Glomerular visceral epithelial cell (primary cell): ENCODE measurements at regions not wholly inside any gene's neighbourhood (a gene's known extent, or its start where the extent isn't known, plus 50 kb on each side); places are given as distances from the start of the nearest gene placed in this dataset.

ENCODE experiments used
- DNase-seq: peaks from one replicate; pipeline ENCODE4 v3.0.0-alpha.2; 2016; ENCODE audit errors: extremely low spot score

DNA sequence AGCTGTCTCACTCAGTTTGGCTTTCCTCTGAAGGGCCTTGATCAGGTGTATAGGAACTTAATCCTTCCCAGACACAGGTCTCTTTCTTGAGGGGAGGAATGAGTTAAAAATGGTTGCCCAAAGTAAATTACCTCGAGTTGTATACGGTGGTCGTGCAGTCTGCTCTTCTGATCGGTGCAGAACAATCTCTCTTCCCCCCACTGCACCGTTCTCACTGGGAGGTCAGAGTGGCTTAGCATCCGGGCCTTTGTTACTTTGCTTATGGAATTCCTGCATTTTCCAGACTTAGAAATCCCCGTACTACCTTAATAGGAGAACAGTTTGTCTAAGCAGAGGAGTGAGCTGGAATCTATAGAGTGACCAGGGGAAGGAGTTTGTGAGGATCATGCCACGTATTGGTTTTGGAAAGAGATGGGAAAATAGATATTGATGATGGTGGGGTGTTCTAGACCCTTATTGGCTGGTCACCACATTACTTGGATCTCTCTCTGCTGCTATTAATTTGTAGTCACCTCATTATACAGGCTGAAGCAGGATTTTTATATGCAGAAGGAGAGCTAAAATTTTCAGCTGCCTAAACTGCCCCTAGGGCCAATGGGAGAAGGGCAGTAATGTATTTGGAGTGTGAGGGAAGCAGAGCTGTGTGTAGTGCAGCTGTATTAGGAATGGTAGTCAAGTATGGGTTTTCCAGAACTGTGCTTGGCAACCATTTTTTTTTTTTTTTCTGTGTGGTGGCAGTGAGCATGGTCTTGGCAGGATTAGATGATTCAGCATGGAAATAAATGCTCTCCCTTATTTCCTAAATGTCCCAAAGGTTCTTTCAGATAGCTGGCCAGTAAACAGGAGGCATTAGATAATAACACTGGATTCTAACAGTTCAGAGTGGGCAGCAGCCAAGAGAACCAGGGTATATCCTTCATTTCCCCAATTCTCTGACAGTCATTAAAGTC, 81.5 kb downstream of the NDUFS5 start:
- peak; percentile 39 for DNase-seq

DNA sequence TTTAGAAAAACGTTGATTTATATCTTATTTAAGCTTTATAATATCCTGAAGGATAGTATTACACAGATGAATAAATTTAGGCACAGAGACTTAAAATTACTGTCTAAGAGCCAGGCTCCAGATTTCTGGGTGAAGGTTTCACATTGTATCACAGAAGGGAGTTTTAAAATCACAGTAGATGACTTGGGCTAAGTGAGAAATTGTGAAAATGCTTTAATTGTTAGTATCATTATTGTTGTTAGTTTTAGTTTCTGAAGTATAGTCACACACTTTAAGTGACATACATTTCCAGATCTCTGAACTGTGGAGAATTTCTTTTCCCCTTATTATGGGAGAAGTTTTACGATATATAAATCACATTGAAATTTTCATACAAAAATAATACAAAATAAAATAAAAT, 83.5 kb downstream of the NDUFS5 start:
- DNase-seq = no peak

DNA sequence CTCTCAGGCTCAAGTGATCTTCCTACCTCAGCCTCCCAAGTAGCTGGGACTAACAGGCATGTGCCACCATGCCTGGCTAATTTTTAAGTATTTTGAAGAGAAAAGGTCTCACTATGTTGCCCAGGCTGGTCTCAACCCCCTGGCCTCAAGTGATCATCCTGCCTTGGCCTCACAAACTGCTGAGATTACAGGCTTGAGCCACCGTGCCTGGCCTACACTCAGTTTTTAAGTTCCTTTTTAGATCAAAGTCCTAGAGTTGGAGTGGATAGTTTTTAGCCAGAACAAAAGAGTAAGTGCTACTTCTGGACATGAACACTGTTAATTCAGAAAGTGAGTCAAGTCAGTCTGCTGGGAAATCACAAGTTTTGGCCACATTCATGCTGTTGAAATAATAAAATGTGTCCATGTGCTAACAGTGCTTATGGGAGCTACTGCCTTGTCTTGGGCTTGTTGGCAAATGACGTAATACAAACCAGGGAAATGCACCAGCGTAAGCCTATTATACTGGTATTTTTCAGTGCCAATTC, 84.2 kb downstream of the NDUFS5 start:
- DNase-seq = peak; percentile 64

DNA sequence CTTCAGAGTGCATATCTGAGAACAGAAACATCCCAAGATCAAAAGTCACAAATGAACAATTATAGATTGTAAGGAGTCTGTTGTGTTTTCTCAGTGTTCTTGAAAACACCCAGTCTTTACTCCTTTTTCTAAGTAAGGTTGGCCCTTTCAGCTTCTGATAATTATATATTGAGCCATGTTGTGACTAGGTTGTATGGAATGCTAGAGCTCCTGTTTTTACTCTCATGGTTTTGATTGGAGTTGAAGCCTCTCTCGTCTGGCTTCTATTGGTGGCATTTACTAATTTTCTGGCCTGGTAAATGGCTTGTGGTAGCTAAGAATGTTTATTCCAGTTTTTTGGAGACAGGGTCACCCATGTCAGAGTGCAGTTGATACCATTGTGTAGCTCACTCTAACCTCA, 84.7 kb downstream of the NDUFS5 start:
- DNase-seq = peak; percentile 39

DNA sequence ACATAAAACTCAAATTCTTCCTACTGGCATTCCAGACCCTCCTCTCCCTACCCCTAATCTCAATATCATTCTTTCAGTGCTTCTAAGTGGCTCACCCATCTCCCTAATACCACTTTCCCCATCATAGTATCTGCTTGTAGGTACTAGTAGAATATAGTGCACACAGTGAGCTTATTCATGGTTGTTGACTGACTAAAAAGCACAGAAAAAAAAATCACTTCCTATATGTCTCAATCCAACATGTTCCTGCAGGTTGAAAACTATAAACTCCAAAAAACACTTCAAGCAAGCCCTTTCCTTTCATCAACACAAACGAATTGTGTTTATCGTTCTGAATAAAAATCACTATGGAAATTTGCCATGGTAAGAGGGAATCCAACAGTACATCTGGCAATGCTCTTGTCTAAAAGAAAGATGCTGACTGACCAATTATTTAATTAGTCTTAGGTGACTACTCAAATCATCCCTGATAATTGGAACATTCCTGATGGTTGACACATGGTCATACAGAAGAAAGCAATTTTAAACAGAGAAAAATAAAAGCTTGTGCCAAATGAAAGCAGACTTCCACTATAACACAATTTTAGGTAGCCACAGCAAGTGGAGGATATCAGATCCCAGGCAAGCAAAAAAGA, 87.1 kb downstream of the NDUFS5 start:
- no peak for DNase-seq

DNA sequence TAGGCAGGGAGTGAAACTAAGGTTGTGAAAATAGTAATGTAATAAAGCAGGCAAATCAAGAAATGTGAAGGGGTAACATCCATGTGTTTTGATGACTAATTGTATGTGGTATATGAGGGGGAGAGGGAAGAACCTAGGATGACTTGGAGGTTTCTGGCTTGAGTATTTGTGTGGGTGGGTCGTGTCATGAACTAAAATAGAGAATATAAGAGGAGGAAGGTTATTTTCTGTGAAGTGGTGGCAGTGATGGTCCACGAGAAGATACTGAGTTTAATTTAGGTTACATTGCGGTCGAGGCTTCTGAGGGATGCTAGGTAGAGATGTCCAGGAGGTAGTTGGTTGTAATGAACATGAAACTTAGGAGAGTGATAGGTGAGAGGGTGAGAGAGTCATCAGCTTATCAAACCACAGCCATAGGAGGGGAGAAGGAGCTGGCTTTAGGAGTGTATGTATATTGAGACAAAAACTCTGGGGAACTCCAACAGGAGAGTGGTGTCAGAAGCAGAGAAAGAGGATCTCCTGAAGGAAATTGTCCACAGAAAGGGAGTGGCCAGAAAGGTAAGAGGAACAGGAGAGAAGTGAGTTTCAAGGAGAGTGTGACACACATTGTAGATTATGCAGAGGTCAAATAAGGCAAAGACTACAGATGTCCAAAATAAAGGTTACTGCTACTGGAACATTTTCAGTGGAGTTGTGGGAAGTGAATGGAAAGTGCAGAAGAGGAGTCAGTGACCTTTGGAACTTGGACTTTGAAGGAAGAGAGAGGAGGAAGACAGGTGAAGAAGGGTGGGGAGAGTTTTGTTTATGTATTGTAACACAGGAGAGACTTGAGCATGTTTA, 89.0 kb upstream of the MACF1 start:
- no peak for DNase-seq

DNA sequence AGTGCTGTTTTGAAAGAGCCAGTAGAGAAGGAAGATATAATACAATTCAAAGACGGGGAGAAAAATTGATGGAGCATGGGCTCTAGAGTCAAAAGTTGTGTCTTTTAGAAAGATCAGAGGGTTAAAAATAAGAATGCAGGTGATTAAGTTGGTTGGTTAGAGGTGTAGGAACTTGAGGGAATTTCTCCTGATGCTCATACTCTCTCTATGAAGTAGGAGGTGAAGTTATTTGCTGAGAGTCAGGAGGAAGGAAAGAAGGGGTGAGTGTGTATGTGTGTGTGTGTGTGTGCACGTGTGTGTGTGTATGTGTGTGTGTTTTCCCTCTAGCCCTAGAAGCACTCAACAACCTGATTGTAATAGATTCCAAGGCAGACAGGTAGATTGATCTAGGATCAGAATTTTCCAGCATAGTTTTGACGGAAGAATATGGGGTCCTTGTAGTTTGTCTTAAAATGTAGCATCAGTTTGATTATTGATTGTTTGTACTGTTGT, 88.3 kb upstream of the MACF1 start:
- no peak for DNase-seq

DNA sequence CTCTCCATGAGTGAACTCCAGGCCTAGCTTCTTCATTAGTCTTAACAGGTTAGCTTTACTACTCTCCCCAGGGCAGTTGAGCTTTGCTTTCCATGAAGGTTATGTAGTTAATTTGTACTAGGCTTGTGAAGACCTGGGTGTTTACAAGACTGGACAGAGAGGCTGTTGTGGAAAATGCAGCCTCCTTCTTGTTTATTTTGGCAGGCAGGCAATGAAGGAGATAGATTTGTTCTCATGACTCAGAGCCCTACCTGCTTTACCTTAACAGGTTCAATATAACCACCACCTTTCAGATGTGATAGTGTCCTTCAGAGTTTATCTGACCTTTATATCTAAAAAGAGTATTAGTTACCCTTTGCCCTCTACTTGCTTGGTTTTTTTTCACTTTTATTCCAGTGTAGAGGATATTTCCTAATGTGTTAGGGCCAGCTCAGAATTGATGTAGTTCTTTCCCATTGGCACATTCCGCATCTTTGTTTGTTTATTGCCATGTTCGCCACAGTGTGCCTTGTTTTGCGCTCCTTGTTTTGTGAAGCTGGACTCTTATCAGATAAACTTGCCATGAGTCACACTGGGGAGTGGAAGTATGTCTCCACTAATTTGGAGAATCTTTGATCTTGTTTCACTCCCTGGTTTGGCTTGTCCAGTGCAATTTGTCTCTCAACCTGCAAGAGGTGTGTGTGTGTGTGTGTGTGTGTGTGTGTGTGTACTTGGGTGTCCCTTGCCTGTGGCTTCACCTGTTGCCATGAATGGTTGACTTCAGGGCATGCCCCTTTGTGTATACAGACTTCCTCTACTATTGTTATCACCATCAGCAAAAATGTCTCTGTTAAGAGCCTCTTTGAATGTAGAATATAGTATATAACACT, 87.4 kb upstream of the MACF1 start:
- no peak for DNase-seq

DNA sequence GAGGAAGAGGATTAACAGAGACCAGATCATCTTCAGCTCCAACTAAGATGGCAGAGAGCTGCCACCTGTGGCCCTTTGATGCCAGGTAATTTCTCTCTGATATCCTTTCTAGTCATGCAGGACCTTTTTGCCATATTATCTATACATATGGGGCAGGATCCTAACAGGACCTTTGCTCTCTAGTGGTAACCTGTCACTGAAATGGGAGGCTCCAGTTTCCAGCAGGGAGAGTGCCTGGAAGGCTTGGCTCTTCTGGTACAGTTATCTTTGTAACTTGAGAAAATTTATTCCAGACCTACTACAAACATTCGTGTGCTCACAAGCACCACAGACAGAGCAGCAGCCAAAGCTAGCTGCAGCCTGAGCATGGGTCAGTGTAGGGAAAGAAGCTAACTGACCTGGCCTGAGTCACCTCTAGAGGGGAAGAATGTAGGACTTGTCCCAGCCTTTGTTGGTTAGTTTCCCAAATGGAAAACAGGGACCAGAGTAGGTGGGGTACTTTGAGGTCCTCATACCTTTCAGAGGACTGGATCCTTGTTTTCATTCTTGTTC, 86.5 kb upstream of the MACF1 start:
- DNase-seq = no peak

DNA sequence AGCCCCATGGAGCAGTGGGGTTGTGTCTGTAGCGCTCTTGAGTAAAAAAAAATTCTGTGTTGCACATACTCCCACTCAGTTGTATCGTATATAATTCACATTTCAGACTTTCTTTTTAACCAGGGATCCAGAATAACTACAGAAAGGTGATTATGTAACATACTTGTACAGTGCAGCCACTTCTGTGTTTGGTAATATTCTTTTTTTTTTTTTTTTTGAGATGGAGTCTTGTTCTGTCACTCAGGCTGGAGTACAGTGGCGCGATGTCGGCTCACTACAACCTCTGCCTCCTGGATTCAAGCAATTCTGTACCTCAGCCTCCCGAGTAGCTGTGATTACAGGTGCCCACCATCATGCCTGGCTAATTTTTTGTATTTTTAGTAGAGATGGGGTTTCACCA, 82.4 kb upstream of the MACF1 start:
- DNase-seq = no peak

DNA sequence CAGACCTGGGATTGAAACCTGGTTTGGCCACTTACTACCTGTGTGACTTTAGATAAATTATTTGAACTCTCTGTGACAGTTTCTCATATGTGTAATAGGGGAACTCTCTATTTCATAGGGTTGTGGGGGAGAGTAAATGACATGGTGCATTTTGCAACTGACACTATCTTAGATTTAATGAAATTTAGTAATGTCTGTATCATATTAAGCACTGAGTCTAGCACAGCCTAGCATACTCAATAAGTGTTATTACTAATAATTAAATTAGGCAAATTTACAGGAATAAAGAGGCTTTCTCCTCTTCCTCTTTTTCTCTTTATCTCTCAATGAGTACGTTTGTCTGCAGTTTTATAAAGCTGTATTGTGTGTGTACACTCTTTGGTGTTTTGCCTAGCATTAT, 80.2 kb upstream of the MACF1 start:
- DNase-seq = no peak

DNA sequence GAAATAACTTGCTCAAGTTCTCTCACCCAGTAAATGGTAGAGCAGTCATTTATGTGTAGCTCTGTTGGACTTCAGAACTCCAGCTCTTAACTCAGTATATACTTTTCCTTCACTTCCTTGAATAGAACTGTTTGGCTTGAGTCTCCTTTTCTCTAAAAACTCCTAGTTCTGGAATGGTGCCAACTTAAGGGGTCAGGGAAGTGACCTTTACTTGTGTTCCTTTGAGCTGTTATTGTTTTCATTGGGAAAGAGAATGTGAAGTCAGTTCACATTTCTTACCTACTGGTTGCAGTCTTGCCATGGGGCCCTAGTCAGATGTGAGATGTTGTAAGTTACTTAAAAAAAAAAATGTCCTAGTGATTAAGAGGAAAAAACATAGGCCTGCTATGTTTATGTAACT, 77.0 kb upstream of the MACF1 start:
- DNase-seq = no peak

DNA sequence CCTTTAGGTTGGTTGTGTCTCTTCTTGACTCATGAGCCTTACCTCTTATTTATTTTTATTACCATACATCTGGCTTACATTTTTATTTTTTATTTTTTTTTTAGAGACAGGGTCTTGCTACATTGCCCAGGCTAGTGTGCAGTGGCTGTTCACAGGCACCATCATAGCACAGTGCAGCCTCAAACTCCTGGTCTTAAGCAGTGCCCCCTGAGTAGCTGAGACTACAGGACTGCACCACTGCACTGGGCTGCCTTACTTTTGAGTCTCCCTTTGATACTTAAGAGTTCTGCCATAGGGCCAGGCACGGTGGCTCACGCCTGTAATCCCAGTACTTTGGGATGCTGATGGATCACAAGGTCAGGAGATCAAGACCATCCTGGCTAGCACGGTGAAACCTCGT, 76.4 kb upstream of the MACF1 start:
- no peak for DNase-seq

DNA sequence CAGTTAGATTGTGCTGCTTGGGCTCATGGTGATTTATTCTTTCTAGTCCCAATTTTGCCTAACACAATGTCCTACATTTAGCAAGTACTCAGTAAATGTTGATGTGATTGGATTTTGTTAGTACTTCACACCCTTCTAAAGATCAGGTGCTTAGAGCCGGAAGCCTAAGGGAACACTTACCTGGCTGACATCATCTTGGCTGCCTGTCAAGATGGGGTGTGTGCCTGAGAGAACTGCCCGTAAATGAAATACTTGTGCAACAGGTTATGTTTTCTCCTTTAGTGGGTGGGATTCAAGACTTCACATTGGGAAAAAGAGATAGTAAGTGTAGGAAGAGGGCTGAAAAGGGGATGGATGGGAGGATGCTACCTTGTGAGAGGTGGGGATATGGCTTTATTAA, 75.5 kb upstream of the MACF1 start:
- no peak for DNase-seq

DNA sequence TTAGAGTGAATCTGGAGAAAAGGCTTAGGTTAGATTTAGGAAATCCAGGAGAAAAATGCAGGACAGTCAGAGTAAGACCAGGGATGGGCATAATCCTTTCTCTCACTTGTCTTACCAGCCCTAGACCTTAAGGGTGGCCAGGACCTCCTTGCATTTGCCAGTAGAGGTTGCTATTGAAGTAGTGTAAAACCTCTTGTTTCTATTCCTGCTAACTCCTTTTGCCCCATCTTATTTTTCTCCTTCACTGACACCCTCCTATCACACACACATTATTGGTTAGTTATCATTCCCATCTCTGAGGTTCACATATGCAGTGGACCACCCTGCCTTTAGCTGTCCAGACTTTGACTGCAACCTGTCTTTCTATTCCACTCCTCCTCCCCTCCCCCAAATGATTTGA, 75.0 kb upstream of the MACF1 start:
- DNase-seq = peak; percentile 38

DNA sequence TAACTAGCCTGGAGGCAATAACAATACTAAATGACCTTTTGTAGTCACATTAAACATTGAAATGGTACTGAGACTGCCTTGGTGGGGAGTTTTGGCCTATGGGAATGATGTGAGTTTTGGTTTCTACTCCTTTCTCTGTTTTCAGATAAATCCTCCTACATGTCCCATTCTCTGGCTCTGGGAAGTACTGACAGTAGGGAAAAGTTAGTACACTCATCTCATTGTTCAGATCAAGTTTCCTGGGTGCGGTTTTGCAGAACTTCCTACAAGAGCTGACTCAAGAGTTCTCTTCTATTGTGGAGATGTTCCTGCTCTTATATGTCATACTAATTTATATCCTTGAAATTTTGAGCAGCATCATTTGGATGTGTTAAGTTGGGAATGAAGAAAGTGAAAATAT, 74.2 kb upstream of the MACF1 start:
- peak; percentile 62 for DNase-seq

DNA sequence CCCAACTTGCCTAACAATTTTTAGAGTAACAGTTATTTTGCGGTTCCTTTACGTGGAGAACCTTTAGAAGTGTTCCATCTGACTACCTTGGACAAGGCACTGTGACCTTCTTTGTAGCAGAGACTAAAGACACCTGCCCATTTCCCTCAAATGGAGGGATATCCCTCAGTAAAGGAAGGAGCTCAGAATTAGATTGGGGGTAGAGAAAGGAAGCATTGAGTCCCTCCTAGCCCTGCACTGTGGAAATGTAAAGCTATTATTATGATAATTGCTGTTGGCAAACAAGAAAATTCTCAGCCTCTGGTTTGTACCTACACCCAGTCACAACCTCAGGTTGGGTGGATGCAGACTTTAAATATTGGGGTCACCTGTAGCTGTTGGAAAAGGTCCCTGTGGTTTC, 72.6 kb upstream of the MACF1 start:
- DNase-seq = no peak

DNA sequence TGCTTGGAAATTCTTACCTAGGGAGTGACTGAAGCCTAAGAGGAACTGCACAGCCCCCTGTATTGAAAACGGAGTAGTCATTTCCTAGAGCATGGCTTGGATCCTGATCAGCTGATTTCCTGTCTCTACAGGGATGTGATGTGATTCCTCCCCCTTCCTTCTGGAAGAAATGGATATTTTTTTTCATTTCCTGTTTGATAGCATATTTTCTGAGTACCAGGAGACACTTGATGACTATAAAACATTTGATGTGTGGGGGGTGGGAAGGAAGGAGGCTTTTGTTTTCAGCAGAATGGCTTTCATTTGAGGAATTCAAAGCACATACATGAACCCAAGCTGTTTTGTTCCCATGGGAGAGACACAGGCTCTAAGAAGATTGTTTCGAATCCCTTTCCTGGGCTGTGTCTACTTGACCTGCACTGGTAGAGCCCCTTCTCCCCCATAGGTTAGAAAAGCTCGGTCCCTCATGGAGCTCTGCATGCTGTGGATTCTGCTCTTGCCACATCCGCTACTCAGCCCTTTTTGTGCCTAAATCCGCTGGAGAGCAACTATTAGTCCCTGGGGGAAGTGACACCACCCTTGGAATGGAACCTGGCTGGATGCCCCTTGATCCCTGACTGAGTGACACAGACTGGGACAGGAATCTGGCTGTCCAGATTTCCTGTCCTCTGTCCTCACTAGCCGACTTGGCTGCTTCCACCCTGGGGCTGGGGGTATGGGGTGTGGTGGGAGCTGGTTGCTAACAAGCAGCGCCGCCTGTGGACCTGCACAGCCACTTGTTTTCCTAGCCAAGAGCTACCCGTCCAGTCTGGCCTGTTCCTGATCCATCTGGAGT, 71.8 kb upstream of the MACF1 start:
- no peak for DNase-seq

DNA sequence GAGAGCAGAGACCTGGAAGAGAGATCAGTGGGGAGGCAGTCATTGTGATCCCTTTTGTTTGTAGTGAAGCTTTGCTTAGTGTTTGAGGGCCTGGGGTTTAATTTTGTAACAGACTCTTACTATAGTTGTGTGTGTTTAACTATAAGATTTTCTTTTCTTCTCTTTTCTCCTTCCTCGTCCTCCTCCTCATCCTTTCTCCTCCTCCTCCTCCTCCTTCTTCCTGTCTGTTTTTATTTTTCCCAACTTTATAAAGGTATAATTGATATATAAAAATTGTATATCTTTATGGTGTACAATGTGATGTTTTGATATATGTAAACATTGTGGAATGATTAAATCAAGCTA, 71.2 kb upstream of the MACF1 start:
- no peak for DNase-seq

DNA sequence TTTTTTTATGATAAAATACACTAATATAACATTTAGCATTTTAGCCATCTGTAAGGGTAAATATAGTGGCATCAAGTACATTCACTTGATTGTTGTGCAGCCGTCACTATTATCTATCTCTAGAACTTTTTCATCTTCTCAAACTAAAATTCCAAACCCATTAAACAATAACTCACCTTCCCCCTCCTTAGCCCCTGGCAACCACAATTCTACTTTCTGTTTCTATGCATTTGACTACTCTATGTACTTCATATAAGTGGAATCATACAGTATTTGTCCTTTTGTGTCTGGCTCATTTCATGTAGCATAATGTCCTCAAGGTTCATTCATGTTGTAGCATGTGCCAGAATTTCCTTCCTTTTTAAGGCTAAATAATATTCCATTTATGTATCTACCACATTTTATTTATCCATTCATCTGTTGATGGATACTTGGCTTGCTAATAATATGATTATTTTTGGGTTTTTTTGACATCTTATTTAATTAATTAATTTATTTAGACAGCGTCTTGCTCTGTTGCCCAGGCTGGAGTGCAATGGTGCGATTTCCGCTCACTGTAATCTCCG, 69.6 kb upstream of the MACF1 start:
- DNase-seq = no peak
